HepG2 (cell line): ENCODE measurements at regions not wholly inside any gene's neighbourhood (a gene's known extent, or its start where the extent isn't known, plus 50 kb on each side); places are given as distances from the start of the nearest gene placed in this dataset.

Source experiments
- CREBL2 ChIP-seq: sonication (generic); formaldehyde crosslinking; IDR thresholded peaks from 2 replicates; pipeline ENCODE4 v1.8.1; 2023; ENCODE audit warnings: missing genetic modification reagents, mild to moderate bottlenecking, borderline replicate concordance
- DZIP1 ChIP-seq: sonication (generic); formaldehyde crosslinking; IDR thresholded peaks from 2 replicates; pipeline ENCODE4 v1.5.0; 2020; ENCODE audit warnings: mild to moderate bottlenecking, missing genetic modification reagents
- GATAD1 ChIP-seq: IDR thresholded peaks from 2 replicates; pipeline ENCODE4 v1.6.1; 2016; ENCODE audit warnings: missing genetic modification reagents, missing compliant biosample characterization
- HMGA1 ChIP-seq: sonication (generic); formaldehyde crosslinking; conservative IDR thresholded peaks from 2 replicates; pipeline ENCODE4 v1.4.0; 2020; ENCODE audit warnings: missing genetic modification reagents
- HOMEZ ChIP-seq: IDR thresholded peaks from 2 replicates; pipeline ENCODE4 v1.6.1; 2016; ENCODE audit warnings: low read depth
- JUNB ChIP-seq: sonication (generic); formaldehyde crosslinking; IDR thresholded peaks from 2 replicates; pipeline ENCODE4 v1.8.0; 2022; ENCODE audit warnings: missing genetic modification reagents, mild to moderate bottlenecking, borderline replicate concordance
- NR0B2 ChIP-seq: sonication (generic); formaldehyde crosslinking; IDR thresholded peaks from 2 replicates; pipeline ENCODE4 v1.4.0; 2020; ENCODE audit warnings: mild to moderate bottlenecking, missing genetic modification reagents
- PRMT3 ChIP-seq: sonication (generic); formaldehyde crosslinking; IDR thresholded peaks from 2 replicates; pipeline ENCODE4 v1.8.1; 2022; ENCODE audit warnings: low read depth, mild to moderate bottlenecking, moderate library complexity, missing genetic modification reagents, borderline replicate concordance
- RBAK ChIP-seq: sonication (generic); formaldehyde crosslinking; IDR thresholded peaks from 2 replicates; pipeline ENCODE4 v1.5.1; 2020; ENCODE audit warnings: mild to moderate bottlenecking, missing genetic modification reagents
- UBTF ChIP-seq: sonication (generic); formaldehyde crosslinking; IDR thresholded peaks from 2 replicates; pipeline ENCODE4 v1.4.0; 2020; ENCODE audit warnings: mild to moderate bottlenecking, missing genetic modification reagents
- ZFP41 ChIP-seq: sonication (generic); formaldehyde crosslinking; IDR thresholded peaks from 2 replicates; pipeline ENCODE4 v1.4.0; 2020; ENCODE audit warnings: mild to moderate bottlenecking, missing genetic modification reagents, borderline replicate concordance
- ZKSCAN8 ChIP-seq: IDR thresholded peaks from 2 replicates; pipeline ENCODE4 v1.6.1; 2016; ENCODE audit warnings: borderline replicate concordance, missing genetic modification reagents, missing compliant biosample characterization
- ZNF143 ChIP-seq: sonication (generic); formaldehyde crosslinking; IDR thresholded peaks from 2 replicates; pipeline ENCODE4 v1.4.0; 2020; ENCODE audit warnings: missing genetic modification reagents
- ZNF3 ChIP-seq: IDR thresholded peaks from 2 replicates; pipeline ENCODE4 v1.7.0; 2017; ENCODE audit warnings: inconsistent platforms
- ZNF562 ChIP-seq: sonication (generic); formaldehyde crosslinking; IDR thresholded peaks from 2 replicates; pipeline ENCODE4 v1.8.0; 2022; ENCODE audit warnings: missing genetic modification reagents, borderline replicate concordance
- ZNF660 ChIP-seq: sonication (generic); formaldehyde crosslinking; IDR thresholded peaks from 2 replicates; pipeline ENCODE4 v1.5.1; 2020; ENCODE audit warnings: mild to moderate bottlenecking, low read depth, missing genetic modification reagents, borderline replicate concordance
- ZNF687 ChIP-seq: sonication (generic); formaldehyde crosslinking; IDR thresholded peaks from 2 replicates; pipeline ENCODE4 v1.5.1; 2020; ENCODE audit warnings: mild to moderate bottlenecking, missing genetic modification reagents, moderate library complexity
- ZSCAN31 ChIP-seq: sonication (generic); formaldehyde crosslinking; IDR thresholded peaks from 2 replicates; pipeline ENCODE4 v1.5.0; 2020; ENCODE audit warnings: low read depth, mild to moderate bottlenecking, missing genetic modification reagents

- TF ChIP-seq ZNF687 (CRISPR knock-in tag) = no peak
- TF ChIP-seq GATAD1 = no peak
- TF ChIP-seq ZKSCAN8 = peak; percentile 48; the same call in 1 of the 2 replicates
- TF ChIP-seq PRMT3 (CRISPR knock-in tag) = no peak
- no peak for TF ChIP-seq JUNB
- TF ChIP-seq ZSCAN31 = no peak
- no peak for TF ChIP-seq HMGA1 (CRISPR knock-in tag)
- no peak for TF ChIP-seq ZFP41
- no peak for TF ChIP-seq ZNF3 (CRISPR knock-in tag)
- no peak for TF ChIP-seq RBAK (CRISPR knock-in tag)
- no peak for TF ChIP-seq NR0B2 (CRISPR knock-in tag)
- TF ChIP-seq ZNF143 = no peak
- TF ChIP-seq ZNF562 (CRISPR knock-in tag) = no peak
- no peak for TF ChIP-seq ZNF660 (CRISPR knock-in tag)
- TF ChIP-seq DZIP1 (CRISPR knock-in tag) = no peak
- no peak for TF ChIP-seq HOMEZ (CRISPR knock-in tag)
- TF ChIP-seq UBTF = no peak
- TF ChIP-seq CREBL2 (CRISPR knock-in tag) = no peak
Measured at GRCh38 chr2:61679096-61679495, 140.9 kb upstream of the XPO1 start (continued).
